ENCODE measurements at regions not wholly inside any gene's neighbourhood (a gene's known extent, or its start where the extent isn't known, plus 50 kb on each side); places are given as distances from the start of the nearest gene placed in this dataset.

- TF ChIP-seq ZNF138 (tag by site-specific recombination; IDR thresholded peaks at IDR 0.05; ENCODE audit: borderline replicate concordance) (no peak), BCL11B (tag by site-specific recombination; IDR thresholded peaks at IDR 0.05; ENCODE audit: low read depth) (no peak), ZNF292 (tag by site-specific recombination; IDR thresholded peaks at IDR 0.05; ENCODE audit: borderline replicate concordance, low read depth) (no peak)
These were observed 96.6 kb upstream of the TNR start (continued) for GRCh38 chr1:175839779-175840669.

DNA sequence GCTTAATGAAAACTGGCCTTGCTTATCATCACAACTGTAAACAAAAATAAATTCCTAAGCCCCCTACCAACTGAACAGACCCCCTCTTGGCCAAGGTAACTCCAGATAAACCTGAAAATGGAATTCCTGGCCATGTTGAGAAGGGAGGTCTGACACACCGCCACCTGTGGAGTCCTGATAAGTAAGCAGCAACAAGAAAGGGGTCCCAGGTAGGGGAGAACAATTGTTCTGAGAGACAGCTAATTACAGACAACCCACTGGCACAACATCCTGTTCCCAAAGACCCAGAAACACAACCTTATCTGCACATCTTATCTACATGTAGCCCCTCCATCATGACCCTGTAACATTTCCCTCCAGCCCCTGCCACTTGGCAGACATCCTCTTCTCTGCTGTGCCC, 91.2 kb upstream of the TNR start:
- POLR2A ChIA-PET = no interaction called here
- Histone ChIP-seq H3K9me3 (ENCODE audit: control insufficient read depth, insufficient read depth, low read depth, low read length) (no peaks in the 10 kb centered on the region), H3K4me3 (ENCODE audit: low read depth, low read length) (no peak overlapping the region), H3K27ac (ENCODE audit: extremely low read depth, low read depth, low read length) (no peak overlapping the region), H3K4me1 (ENCODE audit: control insufficient read depth, insufficient read depth, low read length) (peaks cover 1% of the 10 kb centered on the region; the same call in 1 of the 2 replicates), H3K36me3 (ENCODE audit: control insufficient read depth in 2 of 2, insufficient read depth in 1 of 2, low read length in 2 of 2) (no peaks in the 10 kb centered on the region)
- CTCF ChIA-PET = no interaction called here
- TF ChIP-seq ZIC2 (tag by site-specific recombination; IDR thresholded peaks at IDR 0.05) (0 out of 2 replicates have a peak, but pooled peaks have one; percentile 7), SCRT1 (tag by site-specific recombination; IDR thresholded peaks at IDR 0.05; ENCODE audit: borderline replicate concordance) (peak; percentile 49; the same call in 1 of the 2 replicates), SCRT2 (tag by site-specific recombination; IDR thresholded peaks at IDR 0.05) (peak; percentile 50; the same call in 1 of the 2 replicates), ZSCAN5A (tag by site-specific recombination; IDR thresholded peaks at IDR 0.05) (no peak)

GRCh38 chr1:175833951-175834350, 90.6 kb upstream of the TNR start:
- no peak for TF ChIP-seq ZNF555 (tag by site-specific recombination; conservative IDR thresholded peaks at IDR 0.05)
- no peak for TF ChIP-seq ZNF132 (tag by site-specific recombination; IDR thresholded peaks at IDR 0.05; ENCODE audit: borderline replicate concordance)
- TF ChIP-seq KLF9 (tag by site-specific recombination; IDR thresholded peaks at IDR 0.05; ENCODE audit: low read depth) = no peak
- no peak for TF ChIP-seq ZNF621 (tag by site-specific recombination; IDR thresholded peaks at IDR 0.05)
- TF ChIP-seq, protein P1, sequence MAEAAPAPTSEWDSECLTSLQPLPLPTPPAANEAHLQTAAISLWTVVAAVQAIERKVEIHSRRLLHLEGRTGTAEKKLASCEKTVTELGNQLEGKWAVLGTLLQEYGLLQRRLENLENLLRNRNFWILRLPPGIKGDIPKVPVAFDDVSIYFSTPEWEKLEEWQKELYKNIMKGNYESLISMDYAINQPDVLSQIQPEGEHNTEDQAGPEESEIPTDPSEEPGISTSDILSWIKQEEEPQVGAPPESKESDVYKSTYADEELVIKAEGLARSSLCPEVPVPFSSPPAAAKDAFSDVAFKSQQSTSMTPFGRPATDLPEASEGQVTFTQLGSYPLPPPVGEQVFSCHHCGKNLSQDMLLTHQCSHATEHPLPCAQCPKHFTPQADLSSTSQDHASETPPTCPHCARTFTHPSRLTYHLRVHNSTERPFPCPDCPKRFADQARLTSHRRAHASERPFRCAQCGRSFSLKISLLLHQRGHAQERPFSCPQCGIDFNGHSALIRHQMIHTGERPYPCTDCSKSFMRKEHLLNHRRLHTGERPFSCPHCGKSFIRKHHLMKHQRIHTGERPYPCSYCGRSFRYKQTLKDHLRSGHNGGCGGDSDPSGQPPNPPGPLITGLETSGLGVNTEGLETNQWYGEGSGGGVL (tag by site-specific recombination; IDR thresholded peaks at IDR 0.05) = no peak
- TF ChIP-seq ZNF140 (tag by site-specific recombination; IDR thresholded peaks at IDR 0.05) = no peak
- no peak for TF ChIP-seq ZFP41 (tag by site-specific recombination; IDR thresholded peaks at IDR 0.05; ENCODE audit: borderline replicate concordance)
- TF ChIP-seq ZNF37A (tag by site-specific recombination; IDR thresholded peaks at IDR 0.05) = no peak
- TF ChIP-seq, protein P2, sequence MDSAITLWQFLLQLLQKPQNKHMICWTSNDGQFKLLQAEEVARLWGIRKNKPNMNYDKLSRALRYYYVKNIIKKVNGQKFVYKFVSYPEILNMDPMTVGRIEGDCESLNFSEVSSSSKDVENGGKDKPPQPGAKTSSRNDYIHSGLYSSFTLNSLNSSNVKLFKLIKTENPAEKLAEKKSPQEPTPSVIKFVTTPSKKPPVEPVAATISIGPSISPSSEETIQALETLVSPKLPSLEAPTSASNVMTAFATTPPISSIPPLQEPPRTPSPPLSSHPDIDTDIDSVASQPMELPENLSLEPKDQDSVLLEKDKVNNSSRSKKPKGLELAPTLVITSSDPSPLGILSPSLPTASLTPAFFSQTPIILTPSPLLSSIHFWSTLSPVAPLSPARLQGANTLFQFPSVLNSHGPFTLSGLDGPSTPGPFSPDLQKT (IDR thresholded peaks at IDR 0.05; ENCODE audit: borderline replicate concordance, low read depth, low read length) = no peak
- no peak for TF ChIP-seq ZNF600 (tag by site-specific recombination; IDR thresholded peaks at IDR 0.05)
- H3K27ac ChIP-seq (ENCODE audit: extremely low read depth, low read depth, low read length) = no peak overlapping the region
- ChIA-PET POLR2A (no interaction called here), CTCF (interaction anchor here (0.7 kb wide), 1 partner anchor 854 kb away, joined by 6 read pairs; no protein-coding TSS in a partner anchor)
- H3K4me1 ChIP-seq (ENCODE audit: control insufficient read depth, insufficient read depth, low read length) = no peaks in the 10 kb centered on the region
- no peaks in the 10 kb centered on the region for H3K9me3 ChIP-seq (ENCODE audit: control insufficient read depth, insufficient read depth, low read depth, low read length)
- H3K36me3 ChIP-seq (ENCODE audit: control insufficient read depth in 2 of 2, insufficient read depth in 1 of 2, low read length in 2 of 2) = no peaks in the 10 kb centered on the region
- H3K4me3 ChIP-seq (ENCODE audit: low read depth, low read length) = no peak overlapping the region
